T-cell (primary cell): ENCODE measurements at regions not wholly inside any gene's neighbourhood (a gene's known extent, or its start where the extent isn't known, plus 50 kb on each side); places are given as distances from the start of the nearest gene placed in this dataset.

ENCODE experiments used
- ATAC-seq, 4 experiments: fragments of 200-7000 bp in 3 of 4; fragments of 150-1000 bp in 1 of 4; cut with Tn5 transposase; replicated peaks in 1 of 4; 1 replicate in 3 of 4; 2 replicates in 1 of 4; pipeline ENCODE4 v1.10.0; 2021; ENCODE audit warnings: moderate library complexity in 3 of 4, mild to moderate bottlenecking in 2 of 4, moderate number of reproducible peaks in 1 of 4
- CTCF ChIA-PET, 2 donors: fragments of 300-600 bp; sonication (Branson Sonifier 250); formaldehyde crosslinking; loops; one replicate each; lab custom pipeline; 2022; ENCODE audit warnings: antibody characterized with exemption in 2 of 2; lab: Charles Lee
- POLR2A ChIA-PET, 2 donors: fragments of 300-600 bp; sonication (Branson Sonifier 250); formaldehyde crosslinking; loops; one replicate each; lab custom pipeline; 2022; ENCODE audit warnings: antibody characterized with exemption in 2 of 2; lab: Charles Lee
- DNase-seq, 35 experiments: peaks; one replicate each; pipeline versions ENCODE4 v3.0.0 to v3.0.0-alpha.2; 2013 to 2023
- H3K27ac ChIP-seq: one replicate; pipeline ENCODE4 v1.5.1; 2013; ENCODE audit warnings: low read length
- H3K27me3 ChIP-seq, 2 experiments: replicated peaks in 1 of 2; 1 replicate in 1 of 2; 2 replicates in 1 of 2; pipeline versions ENCODE4 v1.6.1 to v1.7.0; 2013; ENCODE audit warnings: low read length in 1 of 2, mixed read lengths in 1 of 2; ENCODE audit not compliant: control insufficient read depth in 2 of 2, insufficient read depth in 2 of 2; ENCODE audit errors: extremely low read depth in 1 of 2
- H3K36me3 ChIP-seq, 2 donors: 1 replicate in 1 of 2; 2 replicates in 1 of 2; pipeline versions ENCODE4 v1.6.1 to v1.7.0; 2013; ENCODE audit warnings: low read length in 1 of 2; ENCODE audit not compliant: control insufficient read depth in 2 of 2, insufficient read depth in 1 of 2; ENCODE audit errors: extremely low read depth in 1 of 2
- H3K4me1 ChIP-seq, 2 experiments: 1 replicate in 1 of 2; 2 replicates in 1 of 2; pipeline versions ENCODE4 v1.6.1 to v1.7.0; 2013; ENCODE audit warnings: low read length in 2 of 2, mixed read lengths in 1 of 2; ENCODE audit not compliant: insufficient read depth in 2 of 2, control insufficient read depth in 1 of 2; ENCODE audit errors: extremely low read depth in 1 of 2
- H3K4me3 ChIP-seq, 2 donors: 1 replicate in 1 of 2; 2 replicates in 1 of 2; pipeline versions ENCODE4 v1.5.1 to v1.7.0; 2013; ENCODE audit warnings: mild to moderate bottlenecking in 2 of 2, low read length in 1 of 2, moderate library complexity in 1 of 2; ENCODE audit not compliant: control insufficient read depth in 1 of 2; ENCODE audit errors: extremely low read depth in 1 of 2
- H3K9me3 ChIP-seq: 2 replicates; pipeline ENCODE4 v1.7.0; 2013
- H3K27ac Mint-ChIP-seq, 2 donors: one replicate each; pipeline ENCODE4 v1.8.0; 2020 to 2021; ENCODE audit warnings: mild to moderate bottlenecking in 2 of 2, mixed read lengths in 2 of 2
- H3K27me3 Mint-ChIP-seq, 2 donors: one replicate each; pipeline ENCODE4 v1.8.0; 2021 to 2022; ENCODE audit warnings: mixed read lengths in 2 of 2
- H3K36me3 Mint-ChIP-seq: one replicate; pipeline ENCODE4 v1.8.0; 2021; ENCODE audit warnings: mixed read lengths
- H3K4me1 Mint-ChIP-seq, 3 donors: one replicate each; pipeline ENCODE4 v1.8.0; 2020 to 2022; ENCODE audit warnings: mixed read lengths in 3 of 3, mild to moderate bottlenecking in 1 of 3
- H3K4me3 Mint-ChIP-seq, 3 donors: one replicate each; pipeline ENCODE4 v1.8.0; 2020 to 2022; ENCODE audit warnings: mild to moderate bottlenecking in 3 of 3, mixed read lengths in 3 of 3, moderate library complexity in 3 of 3
- H3K9me3 Mint-ChIP-seq, 3 donors: one replicate each; pipeline ENCODE4 v1.8.0; 2020 to 2022; ENCODE audit warnings: mixed read lengths in 3 of 3
- WGBS: methylation state at CpG from one replicate; pipeline ENCODE4 v1.1.5; 2013; ENCODE audit warnings: missing lambda C conversion rate; ENCODE audit not compliant: insufficient coverage; 5-methylcytosine and 5-hydroxymethylcytosine counted together

- H3K4me3 ChIP-seq: no peak overlapping the region
- ChIA-PET POLR2A (no interaction called here), CTCF (interaction anchor here (1.1 to 1.3 kb wide), 2 partner anchors 11 kb away, joined by 3 read pairs; no protein-coding TSS in a partner anchor)
- Mint-ChIP-seq H3K4me1 (no peaks in the 10 kb centered on the region), H3K36me3 (no peaks in the 10 kb centered on the region), H3K9me3 (no peaks in the 10 kb centered on the region), H3K27me3 (peaks cover 22 to 24% of the 10 kb centered on the region in 2 donors), H3K4me3 (no peak overlapping the region), H3K27ac (no peak overlapping the region)
- H3K27ac ChIP-seq: no peak overlapping the region
- no peak for ATAC-seq
- H3K36me3 ChIP-seq: no peaks in the 10 kb centered on the region
- peaks cover 0 to 3% of the 10 kb centered on the region in 2 experiments for H3K27me3 ChIP-seq
- H3K9me3 ChIP-seq: no peaks in the 10 kb centered on the region
- no peaks in the 10 kb centered on the region for H3K4me1 ChIP-seq
- no peak for DNase-seq
Measured at GRCh38 chr2:177138823-177139222, 73.8 kb upstream of the HNRNPA3 start.

GRCh38 chr2:177141866-177142265, 70.7 kb upstream of the HNRNPA3 start:
- ATAC-seq: no peak
- peaks cover 36% of the 10 kb centered on the region in 2 donors for H3K27me3 Mint-ChIP-seq
- Histone ChIP-seq H3K4me3 (no peak overlapping the region), H3K36me3 (no peaks in the 10 kb centered on the region), H3K27ac (no peak overlapping the region), H3K27me3 (peaks cover 0 to 6% of the 10 kb centered on the region in 2 experiments), H3K9me3 (no peaks in the 10 kb centered on the region), H3K4me1 (no peaks in the 10 kb centered on the region)
- no peaks in the 10 kb centered on the region for H3K9me3 Mint-ChIP-seq
- no peaks in the 10 kb centered on the region for H3K4me1 Mint-ChIP-seq
- no peak overlapping the region for H3K4me3 Mint-ChIP-seq
- WGBS: 92% methylated on average over 2 of the region's 3 CpGs
- no peaks in the 10 kb centered on the region for H3K36me3 Mint-ChIP-seq
- CTCF ChIA-PET: interaction anchor here in 1 of 2 donors (0.6 to 0.7 kb wide), 3 partner anchors 13 to 367 kb away, joined by 3 to 5 read pairs (median 4); no protein-coding TSS in a partner anchor
- H3K27ac Mint-ChIP-seq: no peak overlapping the region
- POLR2A ChIA-PET: interaction anchor here (0.6 to 0.7 kb wide), 2 partner anchors 209 to 486 kb away, joined by 3 to 6 read pairs; no protein-coding TSS in a partner anchor
- no peak for DNase-seq

- Mint-ChIP-seq H3K27me3 (peaks cover 30 to 39% of the 10 kb centered on the region in 2 donors), H3K27ac (no peak overlapping the region), H3K4me1 (peaks cover 7 to 10% (median 10%) of the 10 kb centered on the region in 3 donors), H3K36me3 (no peaks in the 10 kb centered on the region), H3K4me3 (no peak overlapping the region), H3K9me3 (no peaks in the 10 kb centered on the region)
- DNase-seq: no peak
- Histone ChIP-seq H3K27ac (no peak overlapping the region), H3K27me3 (peaks cover 4 to 6% of the 10 kb centered on the region in 2 experiments), H3K4me1 (peaks cover 6% of the 10 kb centered on the region in 2 experiments), H3K4me3 (no peak overlapping the region), H3K36me3 (no peaks in the 10 kb centered on the region), H3K9me3 (no peaks in the 10 kb centered on the region)
- no CpG with 5 or more reads among the region's 5 CpGs for WGBS
- ChIA-PET CTCF (interaction anchor here (0.7 to 1.5 kb wide), 4 partner anchors 12 to 1325 kb away, joined by 3 to 4 read pairs (median 3); no protein-coding TSS in a partner anchor), POLR2A (interaction anchor here in 1 of 2 donors (0.5 kb wide), 1 partner anchor 784 kb away, joined by 3 read pairs; no protein-coding TSS in a partner anchor)
- no peak for ATAC-seq
Measured at GRCh38 chr2:177143444-177143843, 69.2 kb upstream of the HNRNPA3 start.

GRCh38 chr2:177147093-177147694, 65.4 kb upstream of the HNRNPA3 start:
- POLR2A ChIA-PET: interaction anchor here in 1 of 2 donors (0.6 kb wide), 1 partner anchor 1458 kb away, joined by 3 read pairs; no protein-coding TSS in a partner anchor
- Mint-ChIP-seq H3K4me3 (no peak overlapping the region), H3K4me1 (peaks cover 12 to 15% (median 13%) of the 10 kb centered on the region in 3 donors), H3K36me3 (no peaks in the 10 kb centered on the region), H3K9me3 (no peaks in the 10 kb centered on the region), H3K27me3 (peaks cover 32 to 38% of the 10 kb centered on the region in 2 donors), H3K27ac (no peak overlapping the region)
- ATAC-seq (peak in 1 of 4 experiments; percentile 47), DNase-seq (peak in 11 of 35 experiments; percentile 5 to 69 (median 17))
- no peaks in the 10 kb centered on the region for H3K36me3 ChIP-seq
- no peak overlapping the region for H3K4me3 ChIP-seq
- no peaks in the 10 kb centered on the region for H3K9me3 ChIP-seq
- H3K4me1 ChIP-seq: peaks cover 8 to 9% of the 10 kb centered on the region in 2 experiments
- peaks cover 4 to 8% of the 10 kb centered on the region in 2 experiments for H3K27me3 ChIP-seq
- H3K27ac ChIP-seq: no peak overlapping the region
- CTCF ChIA-PET: interaction anchor here (0.7 to 4.5 kb wide), 16 partner anchors 10 to 1894 kb away, joined by 3 to 58 read pairs (median 5); partner anchors contain the start of gene NFE2L2 (in 1 of the 2)
- no CpG with 5 or more reads among the region's 2 CpGs for WGBS

- H3K27me3 Mint-ChIP-seq: peaks cover 32 to 34% of the 10 kb centered on the region in 2 donors
- no peak overlapping the region for H3K27ac ChIP-seq
- no peaks in the 10 kb centered on the region for H3K9me3 ChIP-seq
- 29% methylated on average over 7 of the region's 13 CpGs for WGBS
- peaks cover 4 to 8% of the 10 kb centered on the region in 2 experiments for H3K27me3 ChIP-seq
- peak overlapping the region; percentile 47 to 57 for H3K4me3 ChIP-seq
- peak overlapping the region in 1 of 2 donors; percentile 23 for H3K27ac Mint-ChIP-seq
- CTCF ChIA-PET: interaction anchor here (0.6 to 4.5 kb wide), 29 partner anchors 9 to 1897 kb away, joined by 3 to 58 read pairs (median 4); partner anchors contain the start of gene NFE2L2 (in 1 of the 2)
- POLR2A ChIA-PET: interaction anchor here (0.6 kb wide), 2 partner anchors 113 to 1458 kb away, joined by 3 read pairs; no protein-coding TSS in a partner anchor
- H3K36me3 ChIP-seq: no peaks in the 10 kb centered on the region
- H3K9me3 Mint-ChIP-seq: no peaks in the 10 kb centered on the region
- peaks cover 8 to 9% of the 10 kb centered on the region in 2 experiments for H3K4me1 ChIP-seq
- peaks cover 12 to 15% (median 13%) of the 10 kb centered on the region in 3 donors for H3K4me1 Mint-ChIP-seq
- no peaks in the 10 kb centered on the region for H3K36me3 Mint-ChIP-seq
- no peak for ATAC-seq
- H3K4me3 Mint-ChIP-seq: peak overlapping the region; percentile 81 to 91 (median 84)
- peak in 1 of 35 experiments; percentile 13 for DNase-seq
Measured at GRCh38 chr2:177147834-177148445, 64.7 kb upstream of the HNRNPA3 start.
